HepG2 (cell line): ENCODE measurements at regions not wholly inside any gene's neighbourhood (a gene's known extent, or its start where the extent isn't known, plus 50 kb on each side); places are given as distances from the start of the nearest gene placed in this dataset.
A peak's percentile ranks its signal among the peaks of the same experiment; 100 is the strongest.
"Not testable (repeated sequence)": the region's sequence is repeated elsewhere in the genome, so short reads cannot be mapped to it uniquely, and the experiment has no call there.

Source experiments
- ATAC-seq: fragments of 200-7000 bp; cut with Tn5 transposase; 3 replicates; pipeline ENCODE4 v1.9.1; 2020; ENCODE audit warnings: mild to moderate bottlenecking, moderate library complexity
- BruUV-seq: library from RNA; stranded (reverse); fragments of 400-500 nt; replicated peaks from 2 replicates; lab custom pipeline; 2021; lab: Mats Ljungman, UMichigan
- CTCF ChIA-PET: fragments of 300-600 bp; formaldehyde crosslinking; extraction: SDS; loops from one replicate; lab custom pipeline; 2021; ENCODE audit warnings: low total read pairs, inconsistent platforms, low intra/inter-chr PET ratio; lab: Yijun Ruan, JAX
- POLR2A ChIA-PET: fragments of 350-600 bp; sonication (Branson Sonifier 250); formaldehyde crosslinking; loops from one replicate; lab custom pipeline; 2020; ENCODE audit warnings: antibody characterized with exemption, inconsistent platforms; lab: Yijun Ruan, JAX
- DNase-seq: peaks from one replicate; pipeline ENCODE4 v3.0.0-alpha.2; 2015; ENCODE audit warnings: low spot score
- FAIRE-seq: peaks from 3 replicates; lab custom pipeline; 2011; peaks lifted over from hg19 to GRCh38; lab: Jason Lieb, UNC
- H2AFZ ChIP-seq: one replicate; pipeline ENCODE4 v1.6.1; 2011; ENCODE audit warnings: low read length, inconsistent platforms
- H3K27ac ChIP-seq: fragments of 300-600 bp; 3 replicates; pipeline ENCODE4 v1.8.0; 2011; ENCODE audit warnings: mixed run types, mild to moderate bottlenecking, mixed read lengths, low read length, inconsistent platforms; ENCODE audit not compliant: insufficient read depth; ENCODE audit errors: extremely low read length
- H3K27me3 ChIP-seq, 2 experiments: fragments of 200-600 bp in 1 of 2; 2 replicates in 1 of 2; 3 replicates in 1 of 2; pipeline versions ENCODE4 v1.6.0 to v1.8.0; 2011; ENCODE audit warnings: low read length in 2 of 2, mild to moderate bottlenecking in 2 of 2, moderate library complexity in 2 of 2, inconsistent platforms in 1 of 2; ENCODE audit not compliant: insufficient read depth in 2 of 2, control insufficient read depth in 1 of 2
- H3K36me3 ChIP-seq, 2 experiments: fragments of 200-600 bp in 1 of 2; replicated peaks in 1 of 2; 2 replicates in 1 of 2; 3 replicates in 1 of 2; pipeline versions ENCODE4 v1.5.1 to v1.8.0; 2011; ENCODE audit warnings: low read length in 2 of 2, inconsistent platforms in 1 of 2; ENCODE audit not compliant: insufficient read depth in 2 of 2, control insufficient read depth in 1 of 2
- H3K4me1 ChIP-seq: 2 replicates; pipeline ENCODE4 v1.5.1; 2012; ENCODE audit warnings: low read length, inconsistent platforms; ENCODE audit not compliant: insufficient read depth
- H3K4me2 ChIP-seq: 2 replicates; pipeline ENCODE4 v1.6.0; 2011; ENCODE audit warnings: low read depth, low read length, inconsistent platforms
- H3K4me3 ChIP-seq, 3 experiments: fragments of 200-600 bp in 1 of 3; sonication (generic), shearing (Covaris generic) in 1 of 3; replicated peaks in 1 of 3; 2 replicates each; pipeline ENCODE4 v1.5.1; 2011 to 2016; ENCODE audit warnings: low read length in 3 of 3, inconsistent platforms in 2 of 3, low read depth in 2 of 3, mild to moderate bottlenecking in 2 of 3, control low read depth in 1 of 3, mixed read lengths in 1 of 3; ENCODE audit not compliant: insufficient read depth in 1 of 3
- H3K79me2 ChIP-seq: one replicate; pipeline ENCODE4 v1.6.1; 2011; ENCODE audit warnings: low read length, inconsistent platforms; ENCODE audit not compliant: insufficient read depth
- H3K9ac ChIP-seq: 2 replicates; pipeline ENCODE4 v1.6.0; 2011; ENCODE audit warnings: mild to moderate bottlenecking, low read depth, low read length, inconsistent platforms; ENCODE audit not compliant: insufficient read depth
- H3K9me3 ChIP-seq: 2 replicates; pipeline ENCODE4 v1.5.1; 2012; ENCODE audit warnings: mild to moderate bottlenecking, low read length
- H4K20me1 ChIP-seq: 2 replicates; pipeline ENCODE4 v1.6.0; 2011; ENCODE audit warnings: inconsistent platforms, mild to moderate bottlenecking, low read length, moderate library complexity; ENCODE audit not compliant: insufficient read depth
- WGBS: methylation state at CpG from one replicate; pipeline ENCODE4 v1.1.6; 2017; ENCODE audit warnings: low lambda C conversion rate; 5-methylcytosine and 5-hydroxymethylcytosine counted together
- in situ Hi-C: cut with HindIII; loops from 2 replicates; pipeline ENCODE4 v1.10.0; 2017; ENCODE audit warnings: low pct_unique_long_range_greater_than_20kb; ENCODE audit not compliant: extremely low pct_ligation_motif_present
- intact Hi-C: fragments of 100-400 bp; cut with micrococcal nuclease; formaldehyde crosslinking; loops from one replicate; pipeline ENCODE4 v1.10.0; 2022; ENCODE audit not compliant: unreplicated experiment
- TF ChIP-seq, protein P1 (sequence below): fragments of 450-650 bp; IDR thresholded peaks from 2 replicates; pipeline ENCODE4 v1.6.1; 2016

DNA sequence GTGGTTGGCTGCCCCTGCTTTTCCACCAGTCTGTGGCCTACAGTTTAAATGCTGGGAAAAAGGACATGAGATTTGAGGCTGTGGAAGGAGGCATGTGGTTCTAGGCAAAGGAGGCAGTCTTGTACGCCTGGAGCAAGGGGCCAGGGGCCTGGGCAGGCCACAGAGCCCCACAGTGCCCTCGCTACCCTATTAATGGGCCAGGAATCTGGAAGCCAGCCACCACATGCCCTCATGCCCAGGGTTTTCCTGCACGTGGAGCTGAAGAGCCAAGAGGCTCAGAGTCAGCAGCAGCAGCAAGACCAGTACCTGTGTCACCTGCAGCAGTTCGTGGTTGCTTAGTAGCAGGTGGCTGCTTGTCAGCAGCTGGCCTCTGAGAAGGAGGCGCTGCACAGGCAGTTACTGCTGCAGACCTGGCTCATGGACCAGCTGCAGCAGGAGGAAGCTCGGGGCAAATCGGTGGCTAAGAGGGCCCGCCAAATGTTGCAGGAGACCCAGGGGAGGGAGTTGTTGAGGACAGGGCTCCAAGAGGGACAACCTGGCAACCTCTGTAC lies 157.9 kb downstream of the GOLGA6L4 start:
- FAIRE-seq, H3K9me3 ChIP-seq, H3K4me1 ChIP-seq, intact Hi-C loops, DNase-seq, ATAC-seq, H4K20me1 ChIP-seq, BruUV-seq, H3K4me3 ChIP-seq, H3K27ac ChIP-seq, in situ Hi-C loops, H2AFZ ChIP-seq, H3K27me3 ChIP-seq, H3K36me3 ChIP-seq, POLR2A ChIA-PET, CTCF ChIA-PET, H3K4me2 ChIP-seq, H3K9ac ChIP-seq, H3K79me2 ChIP-seq: not testable (repeated sequence)
- TF ChIP-seq, protein P1, sequence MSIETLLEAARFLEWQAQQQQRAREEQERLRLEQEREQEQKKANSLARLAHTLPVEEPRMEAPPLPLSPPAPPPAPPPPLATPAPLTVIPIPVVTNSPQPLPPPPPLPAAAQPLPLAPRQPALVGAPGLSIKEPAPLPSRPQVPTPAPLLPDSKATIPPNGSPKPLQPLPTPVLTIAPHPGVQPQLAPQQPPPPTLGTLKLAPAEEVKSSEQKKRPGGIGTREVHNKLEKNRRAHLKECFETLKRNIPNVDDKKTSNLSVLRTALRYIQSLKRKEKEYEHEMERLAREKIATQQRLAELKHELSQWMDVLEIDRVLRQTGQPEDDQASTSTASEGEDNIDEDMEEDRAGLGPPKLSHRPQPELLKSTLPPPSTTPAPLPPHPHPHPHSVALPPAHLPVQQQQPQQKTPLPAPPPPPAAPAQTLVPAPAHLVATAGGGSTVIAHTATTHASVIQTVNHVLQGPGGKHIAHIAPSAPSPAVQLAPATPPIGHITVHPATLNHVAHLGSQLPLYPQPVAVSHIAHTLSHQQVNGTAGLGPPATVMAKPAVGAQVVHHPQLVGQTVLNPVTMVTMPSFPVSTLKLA, result peak; percentile 42; the same call in 1 of the 2 replicates
- 11% methylated on average over 5 of the region's 8 CpGs for WGBS

DNA sequence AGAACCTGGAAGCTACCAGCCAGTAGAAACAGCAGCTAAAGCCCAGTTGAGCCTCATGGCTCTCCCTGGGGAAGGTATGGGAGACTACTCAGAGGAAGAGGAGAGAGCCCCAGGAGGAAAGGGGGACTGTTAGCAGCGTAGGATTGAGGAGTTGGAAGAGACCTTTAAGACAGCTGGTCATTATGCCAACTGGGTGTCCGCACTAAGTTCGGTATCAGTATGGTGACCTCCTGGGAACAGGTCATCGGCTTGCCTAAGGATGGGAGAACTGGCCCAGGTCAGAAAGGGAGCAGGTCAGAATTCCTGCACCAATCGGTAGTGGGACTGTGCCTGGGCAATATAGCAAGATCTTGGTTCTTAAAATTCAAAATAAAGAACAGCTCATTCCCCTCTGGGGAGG lies 158.4 kb downstream of the GOLGA6L4 start:
- H3K4me1 ChIP-seq, H3K9ac ChIP-seq, H3K4me3 ChIP-seq, H3K79me2 ChIP-seq, H3K9me3 ChIP-seq, H3K4me2 ChIP-seq, CTCF ChIA-PET, H4K20me1 ChIP-seq, H2AFZ ChIP-seq, DNase-seq, POLR2A ChIA-PET, FAIRE-seq, in situ Hi-C loops, H3K36me3 ChIP-seq, BruUV-seq, H3K27ac ChIP-seq, ATAC-seq, H3K27me3 ChIP-seq, intact Hi-C loops: not testable (repeated sequence)
- WGBS, result 41% methylated on average over 4 of the region's 5 CpGs

DNA sequence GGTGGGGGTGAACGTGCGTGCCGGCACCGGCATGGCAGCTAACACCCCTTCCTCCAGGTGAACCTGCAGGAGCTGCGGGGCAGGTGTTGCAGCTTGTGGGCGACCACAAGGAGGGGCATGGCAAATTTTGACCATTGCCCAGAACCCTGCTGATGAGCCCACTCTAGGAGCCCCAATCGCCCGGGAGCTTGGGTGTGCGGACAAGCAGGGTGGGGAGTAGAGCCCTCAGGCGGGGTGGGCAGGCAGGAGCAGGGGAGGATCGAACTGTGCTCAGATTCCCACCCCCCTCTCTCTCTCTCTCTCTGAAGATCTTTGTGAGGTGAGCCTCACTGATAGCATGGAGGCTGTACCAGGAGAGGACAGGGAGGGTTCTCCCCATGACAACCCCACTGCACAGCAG lies 159.8 kb downstream of the GOLGA6L4 start:
- H3K9ac ChIP-seq, DNase-seq, CTCF ChIA-PET, FAIRE-seq, POLR2A ChIA-PET, H3K4me2 ChIP-seq, H2AFZ ChIP-seq, H3K4me1 ChIP-seq, ATAC-seq, intact Hi-C loops, H3K79me2 ChIP-seq, H3K4me3 ChIP-seq, H3K27me3 ChIP-seq, H4K20me1 ChIP-seq, H3K9me3 ChIP-seq, H3K36me3 ChIP-seq, H3K27ac ChIP-seq, in situ Hi-C loops, BruUV-seq: not testable (repeated sequence)
- WGBS, result 0% methylated on average over 4 of the region's 11 CpGs

DNA sequence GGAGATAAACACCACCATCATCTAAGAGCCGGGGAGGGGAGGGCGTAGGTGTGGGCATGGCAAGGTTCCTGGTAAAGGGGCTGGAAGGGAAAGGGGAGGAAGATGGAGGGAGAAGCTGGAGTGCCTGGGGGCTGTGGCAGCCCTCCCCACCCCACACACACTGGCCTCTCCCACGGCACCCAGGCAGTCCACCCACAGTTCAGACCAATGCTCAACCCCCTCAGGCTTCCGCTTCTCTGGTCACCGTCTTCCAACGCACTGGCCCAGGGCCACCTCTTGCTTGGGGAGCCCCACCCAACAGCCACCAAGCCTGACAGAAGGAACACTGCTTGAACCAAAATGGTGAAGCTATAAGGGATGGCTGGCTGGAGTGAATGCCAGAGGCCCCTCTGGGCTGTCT lies 160.3 kb downstream of the GOLGA6L4 start:
- H3K9ac ChIP-seq, ATAC-seq, H3K4me3 ChIP-seq, in situ Hi-C loops, POLR2A ChIA-PET, DNase-seq, CTCF ChIA-PET, H3K36me3 ChIP-seq, H3K27ac ChIP-seq, intact Hi-C loops, FAIRE-seq, H3K79me2 ChIP-seq, H2AFZ ChIP-seq, H3K9me3 ChIP-seq, BruUV-seq, H3K4me1 ChIP-seq, H3K27me3 ChIP-seq, H3K4me2 ChIP-seq, H4K20me1 ChIP-seq: not testable (repeated sequence)
- WGBS, result 65% methylated on average over 6 of the region's 6 CpGs
